ENCODE measurements at regions not wholly inside any gene's neighbourhood (a gene's known extent, or its start where the extent isn't known, plus 50 kb on each side); places are given as distances from the start of the nearest gene placed in this dataset.

DNA sequence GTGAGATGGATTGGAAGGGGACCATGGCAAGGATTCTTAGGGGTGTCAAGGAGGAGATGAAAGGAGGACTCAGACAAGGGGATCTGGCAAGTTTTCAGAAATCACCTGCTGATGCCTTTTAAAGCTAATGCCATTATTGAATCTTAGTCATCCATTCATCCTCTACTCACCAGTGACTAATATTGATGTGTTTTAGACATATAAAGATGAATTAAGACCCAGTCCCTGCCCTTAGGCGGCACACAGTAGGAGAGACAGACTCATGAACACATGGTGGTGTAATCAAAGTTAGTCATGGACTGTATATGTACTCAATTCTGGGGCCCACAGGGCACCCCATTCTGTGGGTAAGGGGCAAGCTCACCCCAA lies 56.5 kb upstream of the ATL2 start:
- no peaks in the 10 kb centered on the region for H3K4me1 ChIP-seq (ENCODE audit: control insufficient read depth in 3 of 3, insufficient read depth in 3 of 3, low read length in 3 of 3)
- H3K4me3 ChIP-seq (ENCODE audit: low read length in 3 of 3), result no peak overlapping the region
- H3K9ac ChIP-seq (ENCODE audit: low read depth in 1 of 3, low read length in 3 of 3), result no peak overlapping the region
- H3K36me3 ChIP-seq (ENCODE audit: control insufficient read depth in 3 of 3, insufficient read depth in 3 of 3, low read length in 3 of 3), result no peaks in the 10 kb centered on the region
- no peak overlapping the region for H3K27ac ChIP-seq (ENCODE audit: low read depth, low read length)
- no peaks in the 10 kb centered on the region for H3K27me3 ChIP-seq (ENCODE audit: control insufficient read depth in 3 of 3, insufficient read depth in 3 of 3, low read length in 3 of 3)
- H3K9me3 ChIP-seq (ENCODE audit: control insufficient read depth in 3 of 3, low read length in 3 of 3), result no peaks in the 10 kb centered on the region

DNA sequence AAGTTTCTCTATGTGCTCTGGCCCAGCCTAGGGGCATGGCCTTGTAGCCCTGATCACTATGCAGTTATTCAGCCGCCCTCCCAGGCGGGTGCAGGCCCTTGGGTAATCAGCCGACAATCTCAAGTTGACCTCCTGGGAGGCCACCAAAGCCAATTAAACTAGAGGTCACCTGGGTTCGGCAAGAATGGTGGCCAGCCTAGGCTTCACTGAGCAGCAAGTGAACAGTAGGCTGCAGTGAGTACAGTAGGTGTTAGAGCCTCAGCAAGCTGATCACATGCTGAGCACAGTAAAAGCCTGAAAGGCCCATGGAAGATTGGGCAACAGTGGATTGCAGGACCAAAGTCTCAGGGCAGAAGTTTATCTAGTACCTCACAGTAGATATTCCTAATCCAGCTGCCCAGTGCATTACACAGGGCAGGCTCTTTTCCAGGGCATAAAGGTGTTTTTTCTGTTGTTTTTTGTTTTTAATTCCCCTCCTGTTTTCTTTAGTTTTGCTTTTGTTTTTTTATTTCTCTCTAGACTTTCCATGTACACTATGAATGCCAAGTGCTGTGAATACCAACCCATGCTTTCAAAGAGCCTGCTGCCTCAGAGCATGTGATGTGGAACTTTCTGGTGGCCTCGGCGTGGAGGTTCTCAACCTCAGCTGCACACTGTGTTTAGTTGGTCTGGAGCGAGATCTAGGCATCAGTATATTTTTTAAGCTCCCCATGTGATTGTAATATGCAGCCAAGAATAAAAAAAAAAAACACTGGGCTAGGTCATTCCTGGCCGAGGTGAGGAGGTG lies 55.9 kb upstream of the ATL2 start:
- no peak overlapping the region for H3K4me3 ChIP-seq (ENCODE audit: low read length in 3 of 3)
- no peak overlapping the region for H3K27ac ChIP-seq (ENCODE audit: low read depth, low read length)
- H3K9ac ChIP-seq (ENCODE audit: low read depth in 1 of 3, low read length in 3 of 3), result no peak overlapping the region
- H3K27me3 ChIP-seq (ENCODE audit: control insufficient read depth in 3 of 3, insufficient read depth in 3 of 3, low read length in 3 of 3), result no peaks in the 10 kb centered on the region
- H3K36me3 ChIP-seq (ENCODE audit: control insufficient read depth in 3 of 3, insufficient read depth in 3 of 3, low read length in 3 of 3), result no peaks in the 10 kb centered on the region
- H3K4me1 ChIP-seq (ENCODE audit: control insufficient read depth in 3 of 3, insufficient read depth in 3 of 3, low read length in 3 of 3), result no peaks in the 10 kb centered on the region
- H3K9me3 ChIP-seq (ENCODE audit: control insufficient read depth in 3 of 3, low read length in 3 of 3), result no peaks in the 10 kb centered on the region

DNA sequence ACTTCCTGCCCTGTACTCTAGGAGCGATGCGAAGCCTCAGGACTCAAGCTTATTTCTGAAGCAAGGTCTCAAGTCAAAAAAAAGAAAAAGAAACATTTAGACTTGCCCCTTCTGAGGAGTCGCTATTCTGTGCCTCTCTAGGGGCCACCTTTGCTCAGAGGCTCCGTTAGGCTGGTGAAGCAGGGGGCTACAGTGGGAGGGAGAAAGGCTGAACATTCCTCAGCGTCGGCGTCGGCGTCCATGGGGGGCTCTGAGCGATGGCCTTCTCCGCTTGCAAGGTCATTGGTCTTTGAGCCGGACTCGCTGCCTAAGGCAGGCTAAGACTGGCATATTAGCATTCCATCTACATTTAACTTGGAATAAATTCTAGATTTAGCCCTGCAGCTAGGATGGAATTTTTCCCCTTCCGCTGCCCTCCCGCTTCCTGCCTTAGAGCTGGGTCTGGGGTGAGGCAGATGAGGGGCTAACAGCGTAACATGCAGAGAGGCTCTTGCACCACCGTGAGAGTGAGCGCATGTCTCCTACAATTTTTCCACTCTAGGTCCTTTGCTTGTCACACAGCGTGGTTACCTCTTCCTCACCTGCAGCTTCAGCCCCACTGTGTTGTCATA lies 53.6 kb upstream of the ATL2 start:
- no peak overlapping the region for H3K9ac ChIP-seq (ENCODE audit: low read depth in 1 of 3, low read length in 3 of 3)

DNA sequence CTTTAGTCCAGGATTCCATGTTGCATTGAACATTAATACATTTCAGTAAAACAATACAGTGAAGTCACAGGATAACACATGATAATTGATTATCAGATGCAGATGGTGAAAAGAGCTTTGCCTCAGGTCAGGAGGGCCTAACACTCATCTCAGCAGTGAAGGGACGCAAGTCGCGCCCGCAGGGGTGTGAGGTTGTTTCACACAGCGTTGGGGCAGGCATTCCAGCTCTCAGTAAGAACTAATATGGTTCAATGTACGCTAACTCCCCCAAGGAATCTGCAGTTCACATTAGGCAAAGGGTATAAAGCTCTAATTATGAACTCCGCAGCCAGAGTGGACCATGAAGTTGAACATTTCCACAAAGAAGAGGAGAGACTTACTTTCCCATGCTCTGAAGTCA lies 53.1 kb upstream of the ATL2 start:
- Histone ChIP-seq H3K36me3 (ENCODE audit: control insufficient read depth in 3 of 3, insufficient read depth in 3 of 3, low read length in 3 of 3) (no peaks in the 10 kb centered on the region), H3K9me3 (ENCODE audit: control insufficient read depth in 3 of 3, low read length in 3 of 3) (no peaks in the 10 kb centered on the region), H3K27ac (ENCODE audit: low read depth, low read length) (no peak overlapping the region), H3K9ac (ENCODE audit: low read depth in 1 of 3, low read length in 3 of 3) (no peak overlapping the region), H3K27me3 (ENCODE audit: control insufficient read depth in 3 of 3, insufficient read depth in 3 of 3, low read length in 3 of 3) (no peaks in the 10 kb centered on the region), H3K4me3 (ENCODE audit: low read length in 3 of 3) (no peak overlapping the region), H3K4me1 (ENCODE audit: control insufficient read depth in 3 of 3, insufficient read depth in 3 of 3, low read length in 3 of 3) (no peaks in the 10 kb centered on the region)

More for the DNA sequence above, 53.6 kb upstream of the ATL2 start:
- Histone ChIP-seq H3K27ac (ENCODE audit: low read depth, low read length) (no peak overlapping the region), H3K4me1 (ENCODE audit: control insufficient read depth in 3 of 3, insufficient read depth in 3 of 3, low read length in 3 of 3) (no peaks in the 10 kb centered on the region), H3K4me3 (ENCODE audit: low read length in 3 of 3) (no peak overlapping the region), H3K9me3 (ENCODE audit: control insufficient read depth in 3 of 3, low read length in 3 of 3) (no peaks in the 10 kb centered on the region), H3K27me3 (ENCODE audit: control insufficient read depth in 3 of 3, insufficient read depth in 3 of 3, low read length in 3 of 3) (no peaks in the 10 kb centered on the region), H3K36me3 (ENCODE audit: control insufficient read depth in 3 of 3, insufficient read depth in 3 of 3, low read length in 3 of 3) (no peaks in the 10 kb centered on the region)

DNA sequence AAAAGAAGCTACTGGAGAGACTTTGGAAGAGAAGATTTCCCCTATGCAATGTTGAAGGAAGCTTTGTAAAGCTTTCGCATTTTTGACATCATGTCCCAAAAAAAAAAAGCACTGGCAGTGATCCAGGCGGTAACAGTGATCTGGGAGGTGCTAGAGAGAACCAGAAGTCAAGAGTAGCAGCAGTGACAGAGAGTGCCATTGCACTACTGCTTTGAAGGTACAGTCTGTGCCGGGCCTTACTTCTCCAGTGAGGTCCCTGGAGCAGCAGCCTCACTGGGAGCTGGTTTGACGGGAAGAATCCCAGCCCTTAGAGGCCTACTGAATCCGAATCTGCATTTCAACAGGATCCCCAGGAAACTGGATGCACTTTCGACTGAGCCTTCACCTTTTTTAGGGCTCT lies 50.9 kb upstream of the ATL2 start:
- H3K9me3 ChIP-seq (ENCODE audit: control insufficient read depth in 3 of 3, low read length in 3 of 3), result no peaks in the 10 kb centered on the region
- no peak overlapping the region for H3K9ac ChIP-seq (ENCODE audit: low read depth in 1 of 3, low read length in 3 of 3)
- no peaks in the 10 kb centered on the region for H3K4me1 ChIP-seq (ENCODE audit: control insufficient read depth in 3 of 3, insufficient read depth in 3 of 3, low read length in 3 of 3)
- H3K27me3 ChIP-seq (ENCODE audit: control insufficient read depth in 3 of 3, insufficient read depth in 3 of 3, low read length in 3 of 3), result no peaks in the 10 kb centered on the region
- no peaks in the 10 kb centered on the region for H3K36me3 ChIP-seq (ENCODE audit: control insufficient read depth in 3 of 3, insufficient read depth in 3 of 3, low read length in 3 of 3)
- no peak overlapping the region for H3K27ac ChIP-seq (ENCODE audit: low read depth, low read length)
- no peak overlapping the region for H3K4me3 ChIP-seq (ENCODE audit: low read length in 3 of 3)

DNA sequence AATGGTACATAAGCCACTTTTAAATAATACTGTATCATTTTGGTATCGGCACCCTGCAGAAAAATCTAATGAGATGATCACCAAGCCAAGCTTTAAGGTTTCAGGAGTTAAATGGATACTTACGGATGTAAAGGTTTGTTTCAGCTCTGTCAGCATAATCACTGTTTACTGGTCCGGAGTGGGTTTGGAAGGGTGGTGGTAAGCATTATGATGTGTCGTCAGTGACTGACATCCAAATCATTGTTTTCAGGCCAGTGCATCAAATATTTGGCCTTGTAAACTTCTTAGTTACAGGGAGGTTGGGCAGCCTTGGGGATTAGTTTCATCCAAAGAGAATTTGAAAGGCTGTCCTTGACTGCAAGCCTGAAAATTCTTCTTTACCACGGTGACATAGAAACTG lies 50.0 kb upstream of the ATL2 start:
- Histone ChIP-seq H3K9ac (ENCODE audit: low read depth in 1 of 3, low read length in 3 of 3) (no peak overlapping the region), H3K4me3 (ENCODE audit: low read length in 3 of 3) (no peak overlapping the region), H3K27ac (ENCODE audit: low read depth, low read length) (no peak overlapping the region), H3K36me3 (ENCODE audit: control insufficient read depth in 3 of 3, insufficient read depth in 3 of 3, low read length in 3 of 3) (no peaks in the 10 kb centered on the region), H3K9me3 (ENCODE audit: control insufficient read depth in 3 of 3, low read length in 3 of 3) (no peaks in the 10 kb centered on the region), H3K27me3 (ENCODE audit: control insufficient read depth in 3 of 3, insufficient read depth in 3 of 3, low read length in 3 of 3) (no peaks in the 10 kb centered on the region), H3K4me1 (ENCODE audit: control insufficient read depth in 3 of 3, insufficient read depth in 3 of 3, low read length in 3 of 3) (no peaks in the 10 kb centered on the region)

All from skeletal muscle tissue (tissue), 3 donors.